ENCODE measurements at regions not wholly inside any gene's neighbourhood (a gene's known extent, or its start where the extent isn't known, plus 50 kb on each side); places are given as distances from the start of the nearest gene placed in this dataset.

- DNase-seq (ENCODE audit: low spot score) = no peak
Measured at GRCh38 chr11:42175203-42175602, 715.8 kb upstream of the LRRC4C start.

GRCh38 chr11:42179216-42179615 is 719.8 kb upstream of the LRRC4C start:
- peak; percentile 32 for DNase-seq (ENCODE audit: low spot score)

GRCh38 chr11:42195289-42196013 is 736.0 kb upstream of the LRRC4C start:
- no peak for DNase-seq (ENCODE audit: low spot score)

- DNase-seq (ENCODE audit: low spot score) = no peak
Measured at GRCh38 chr11:42200311-42200710, 740.9 kb upstream of the LRRC4C start.

GRCh38 chr11:42201603-42202148 is 742.2 kb upstream of the LRRC4C start:
- DNase-seq (ENCODE audit: low spot score) = no peak

GRCh38 chr11:42205518-42205917 is 746.1 kb upstream of the LRRC4C start:
- no peak for DNase-seq (ENCODE audit: low spot score)

GRCh38 chr11:42225664-42226063 is 766.2 kb upstream of the LRRC4C start:
- DNase-seq (ENCODE audit: low spot score) = no peak

- no peak for DNase-seq (ENCODE audit: low spot score)
Measured at GRCh38 chr11:42232673-42233072, 773.2 kb upstream of the LRRC4C start.

- DNase-seq (ENCODE audit: low spot score) = no peak
Measured at GRCh38 chr11:42234451-42234951, 775.0 kb upstream of the LRRC4C start.

- no peak for DNase-seq (ENCODE audit: low spot score)
Measured at GRCh38 chr11:42237701-42238235, 778.3 kb upstream of the LRRC4C start.

- no peak for DNase-seq (ENCODE audit: low spot score)
Measured at GRCh38 chr11:42239188-42239587, 779.7 kb upstream of the LRRC4C start.

- DNase-seq (ENCODE audit: low spot score) = no peak
Measured at GRCh38 chr11:42243385-42243784, 783.9 kb upstream of the LRRC4C start.

- DNase-seq (ENCODE audit: low spot score) = no peak
Measured at GRCh38 chr11:42244376-42244775, 784.9 kb upstream of the LRRC4C start.

- peak; percentile 6 for DNase-seq (ENCODE audit: low spot score)
Measured at GRCh38 chr11:42249401-42249800, 789.9 kb upstream of the LRRC4C start.

GRCh38 chr11:42249956-42250355 is 790.5 kb upstream of the LRRC4C start:
- DNase-seq (ENCODE audit: low spot score) = no peak

- no peak for DNase-seq (ENCODE audit: low spot score)
Measured at GRCh38 chr11:42251984-42252383, 792.5 kb upstream of the LRRC4C start.

GRCh38 chr11:42253156-42253555 is 793.7 kb upstream of the LRRC4C start:
- no peak for DNase-seq (ENCODE audit: low spot score)

GRCh38 chr11:42255906-42256305 is 796.5 kb upstream of the LRRC4C start:
- DNase-seq (ENCODE audit: low spot score) = no peak

- DNase-seq (ENCODE audit: low spot score) = no peak
Measured at GRCh38 chr11:42257534-42257933, 798.1 kb upstream of the LRRC4C start.

GRCh38 chr11:42265072-42265471 is 805.6 kb upstream of the LRRC4C start:
- DNase-seq (ENCODE audit: low spot score) = no peak

- no peak for DNase-seq (ENCODE audit: low spot score)
Measured at GRCh38 chr11:42271306-42271705, 811.9 kb upstream of the LRRC4C start.

- no peak for DNase-seq (ENCODE audit: low spot score)
Measured at GRCh38 chr11:42273977-42274376, 814.5 kb upstream of the LRRC4C start.

GRCh38 chr11:42296910-42297309 is 837.5 kb upstream of the LRRC4C start:
- no peak for DNase-seq (ENCODE audit: low spot score)

Data from umbilical cord (tissue), 1 donor.